ENCODE measurements at regions not wholly inside any gene's neighbourhood (a gene's known extent, or its start where the extent isn't known, plus 50 kb on each side); places are given as distances from the start of the nearest gene placed in this dataset.
A peak's percentile ranks its signal among the peaks of the same experiment; 100 is the strongest.

DNA sequence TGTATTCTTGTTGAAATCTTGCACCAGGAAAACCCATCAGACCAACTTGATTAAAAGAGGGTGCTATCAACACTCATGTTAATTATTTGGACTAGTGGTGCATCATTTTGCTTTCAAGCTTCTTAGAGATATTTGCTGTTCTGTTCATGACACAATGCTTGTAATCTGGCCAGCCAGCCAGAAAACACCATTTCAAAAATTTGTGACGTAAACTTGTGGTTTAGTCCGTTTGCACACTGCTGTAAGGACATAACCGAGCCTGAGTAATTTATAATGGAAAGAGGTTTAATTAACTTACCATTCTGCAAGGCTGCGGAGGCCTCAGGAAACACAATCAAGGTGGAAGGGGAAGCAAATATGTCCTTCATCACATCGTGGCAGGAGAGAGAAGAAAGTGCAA, 374.3 kb upstream of the TGFBR2 start:
- no peaks in the 10 kb centered on the region for H3K27me3 ChIP-seq (ENCODE audit: insufficient read depth, low read length, poor library complexity, severe bottlenecking)
- no peaks in the 10 kb centered on the region for H3K9me3 ChIP-seq (ENCODE audit: insufficient read depth, low read depth, low read length)
- H3K79me2 ChIP-seq (ENCODE audit: insufficient read depth, low read length): no peaks in the 10 kb centered on the region
- H3K4me2 ChIP-seq (ENCODE audit: low read depth, low read length, poor library complexity, severe bottlenecking): peak overlapping the region; percentile 13
- H3F3A ChIP-seq (ENCODE audit: low read depth): no peaks in the 10 kb centered on the region
- 0 out of 2 replicates have a peak overlapping the region, but pooled peaks have one; percentile 3 for H2AFZ ChIP-seq (ENCODE audit: low read length)
- no peaks in the 10 kb centered on the region for H3K36me3 ChIP-seq (ENCODE audit: insufficient read depth, low read length)
- H3K4me3 ChIP-seq (ENCODE audit: low read length, poor library complexity, severe bottlenecking): no peak overlapping the region
- H3K4me1 ChIP-seq (ENCODE audit: insufficient read depth, low read length, poor library complexity, severe bottlenecking): peaks cover 42% of the 10 kb centered on the region
- H4K20me1 ChIP-seq (ENCODE audit: insufficient read depth, low read length, poor library complexity, severe bottlenecking): no peaks in the 10 kb centered on the region
- TF ChIP-seq, protein P1, sequence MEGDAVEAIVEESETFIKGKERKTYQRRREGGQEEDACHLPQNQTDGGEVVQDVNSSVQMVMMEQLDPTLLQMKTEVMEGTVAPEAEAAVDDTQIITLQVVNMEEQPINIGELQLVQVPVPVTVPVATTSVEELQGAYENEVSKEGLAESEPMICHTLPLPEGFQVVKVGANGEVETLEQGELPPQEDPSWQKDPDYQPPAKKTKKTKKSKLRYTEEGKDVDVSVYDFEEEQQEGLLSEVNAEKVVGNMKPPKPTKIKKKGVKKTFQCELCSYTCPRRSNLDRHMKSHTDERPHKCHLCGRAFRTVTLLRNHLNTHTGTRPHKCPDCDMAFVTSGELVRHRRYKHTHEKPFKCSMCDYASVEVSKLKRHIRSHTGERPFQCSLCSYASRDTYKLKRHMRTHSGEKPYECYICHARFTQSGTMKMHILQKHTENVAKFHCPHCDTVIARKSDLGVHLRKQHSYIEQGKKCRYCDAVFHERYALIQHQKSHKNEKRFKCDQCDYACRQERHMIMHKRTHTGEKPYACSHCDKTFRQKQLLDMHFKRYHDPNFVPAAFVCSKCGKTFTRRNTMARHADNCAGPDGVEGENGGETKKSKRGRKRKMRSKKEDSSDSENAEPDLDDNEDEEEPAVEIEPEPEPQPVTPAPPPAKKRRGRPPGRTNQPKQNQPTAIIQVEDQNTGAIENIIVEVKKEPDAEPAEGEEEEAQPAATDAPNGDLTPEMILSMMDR (conservative IDR thresholded peaks at IDR 0.05; ENCODE audit: low read length): no peak
- TF ChIP-seq EZH2phosphoT487 (IDR thresholded peaks at IDR 0.05; ENCODE audit: borderline replicate concordance): no peak
- no peaks in the 10 kb centered on the region for H3K9me2 ChIP-seq (replicated peaks; ENCODE audit: low read depth, low read length)
- H3K9ac ChIP-seq (ENCODE audit: low read depth, low read length, poor library complexity, severe bottlenecking): no peak overlapping the region

DNA sequence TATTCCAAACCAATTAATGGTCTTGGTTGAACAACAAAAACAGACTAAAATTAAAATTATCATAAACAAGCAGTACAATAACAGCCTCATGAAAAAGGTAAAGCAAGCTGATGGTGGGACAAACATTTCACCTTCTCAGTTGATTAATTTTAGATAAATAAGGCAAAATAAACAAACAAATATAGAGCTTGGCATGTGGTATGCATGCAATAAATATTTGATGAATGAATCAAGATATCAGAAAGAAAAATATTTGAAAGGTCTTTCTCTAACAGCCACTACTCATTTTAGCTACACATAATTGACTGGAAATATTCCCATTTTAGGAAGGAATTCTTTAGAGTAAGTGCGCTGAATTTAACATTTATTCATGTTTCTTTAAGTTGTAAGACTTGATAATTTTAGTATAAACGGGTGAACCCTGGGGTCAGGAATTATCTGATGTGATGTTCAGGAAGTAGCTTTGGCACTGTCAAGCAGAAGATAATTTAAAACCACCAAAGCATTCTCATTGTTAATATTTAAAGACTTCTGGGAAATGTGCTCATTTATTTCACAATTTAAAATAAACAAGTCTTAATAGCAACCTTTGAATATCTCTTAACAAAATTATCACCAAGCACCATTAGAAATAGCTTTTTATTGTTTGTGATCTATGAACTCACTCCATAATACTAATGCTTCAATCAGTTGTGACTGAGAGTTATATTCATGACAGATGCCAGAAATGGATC, 372.3 kb upstream of the TGFBR2 start:
- H3K4me3 ChIP-seq (ENCODE audit: low read length, poor library complexity, severe bottlenecking): no peak overlapping the region
- H3K36me3 ChIP-seq (ENCODE audit: insufficient read depth, low read length): no peaks in the 10 kb centered on the region
- no peaks in the 10 kb centered on the region for H4K20me1 ChIP-seq (ENCODE audit: insufficient read depth, low read length, poor library complexity, severe bottlenecking)
- no peaks in the 10 kb centered on the region for H3K27me3 ChIP-seq (ENCODE audit: insufficient read depth, low read length, poor library complexity, severe bottlenecking)
- no peaks in the 10 kb centered on the region for H3K79me2 ChIP-seq (ENCODE audit: insufficient read depth, low read length)
- no peaks in the 10 kb centered on the region for H3K9me3 ChIP-seq (ENCODE audit: insufficient read depth, low read depth, low read length)
- H3K4me1 ChIP-seq (ENCODE audit: insufficient read depth, low read length, poor library complexity, severe bottlenecking): peaks cover 29% of the 10 kb centered on the region
- TF ChIP-seq, protein P1 (conservative IDR thresholded peaks at IDR 0.05; ENCODE audit: low read length): no peak
- TF ChIP-seq EZH2phosphoT487 (IDR thresholded peaks at IDR 0.05; ENCODE audit: borderline replicate concordance): no peak
- H2AFZ ChIP-seq (ENCODE audit: low read length): no peak overlapping the region
- no peak overlapping the region for H3K4me2 ChIP-seq (ENCODE audit: low read depth, low read length, poor library complexity, severe bottlenecking)
- H3K9me2 ChIP-seq (replicated peaks; ENCODE audit: low read depth, low read length): no peaks in the 10 kb centered on the region
- no peak overlapping the region for H3K9ac ChIP-seq (ENCODE audit: low read depth, low read length, poor library complexity, severe bottlenecking)
- no peaks in the 10 kb centered on the region for H3F3A ChIP-seq (ENCODE audit: low read depth)

DNA sequence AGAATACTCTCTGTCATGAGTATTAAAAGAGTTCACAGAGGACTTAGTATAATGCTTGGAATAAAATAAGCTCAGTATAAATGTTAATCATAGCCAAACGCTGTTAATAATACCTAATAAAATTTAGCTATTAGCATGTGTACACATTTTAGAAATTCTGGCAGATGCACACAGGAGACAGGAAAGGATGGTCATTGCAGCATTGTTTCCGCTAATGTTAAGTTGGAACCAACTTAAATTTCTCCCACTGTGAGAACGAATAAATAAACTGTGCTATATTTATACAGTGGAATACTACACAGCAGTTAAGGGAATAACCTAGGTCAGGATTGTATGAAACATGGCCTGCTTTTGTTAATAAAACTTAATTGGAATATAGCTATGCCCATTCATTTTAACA, 370.4 kb upstream of the TGFBR2 start:
- H3K36me3 ChIP-seq (ENCODE audit: insufficient read depth, low read length): no peaks in the 10 kb centered on the region
- H3K4me1 ChIP-seq (ENCODE audit: insufficient read depth, low read length, poor library complexity, severe bottlenecking): peaks cover 29% of the 10 kb centered on the region
- H4K20me1 ChIP-seq (ENCODE audit: insufficient read depth, low read length, poor library complexity, severe bottlenecking): no peaks in the 10 kb centered on the region
- no peaks in the 10 kb centered on the region for H3K79me2 ChIP-seq (ENCODE audit: insufficient read depth, low read length)
- no peaks in the 10 kb centered on the region for H3K27me3 ChIP-seq (ENCODE audit: insufficient read depth, low read length, poor library complexity, severe bottlenecking)
- no peak overlapping the region for H3K4me3 ChIP-seq (ENCODE audit: low read length, poor library complexity, severe bottlenecking)
- no peaks in the 10 kb centered on the region for H3K9me2 ChIP-seq (replicated peaks; ENCODE audit: low read depth, low read length)
- no peak overlapping the region for H3K4me2 ChIP-seq (ENCODE audit: low read depth, low read length, poor library complexity, severe bottlenecking)
- no peaks in the 10 kb centered on the region for H3K9me3 ChIP-seq (ENCODE audit: insufficient read depth, low read depth, low read length)
- H2AFZ ChIP-seq (ENCODE audit: low read length): no peak overlapping the region
- TF ChIP-seq, protein P1 (conservative IDR thresholded peaks at IDR 0.05; ENCODE audit: low read length): no peak
- TF ChIP-seq EZH2phosphoT487 (IDR thresholded peaks at IDR 0.05; ENCODE audit: borderline replicate concordance): no peak
- H3F3A ChIP-seq (ENCODE audit: low read depth): no peaks in the 10 kb centered on the region
- no peak overlapping the region for H3K9ac ChIP-seq (ENCODE audit: low read depth, low read length, poor library complexity, severe bottlenecking)
